ENCODE measurements at regions not wholly inside any gene's neighbourhood (a gene's known extent, or its start where the extent isn't known, plus 50 kb on each side); places are given as distances from the start of the nearest gene placed in this dataset.
A peak's percentile ranks its signal among the peaks of the same experiment; 100 is the strongest.

- no peak for DNase-seq
These were observed 88.7 kb upstream of the TNFSF11 start for GRCh38 chr13:42485272-42485671.

- peak; percentile 21 for DNase-seq
These were observed 87.2 kb upstream of the TNFSF11 start for GRCh38 chr13:42486711-42487198.

- no peak for DNase-seq
These were observed 86.7 kb upstream of the TNFSF11 start for GRCh38 chr13:42487221-42487620.

GRCh38 chr13:42490676-42491075, 83.3 kb upstream of the TNFSF11 start:
- DNase-seq, result no peak

GRCh38 chr13:42492372-42492920, 81.5 kb upstream of the TNFSF11 start:
- DNase-seq, result no peak

GRCh38 chr13:42494157-42494556, 79.8 kb upstream of the TNFSF11 start:
- DNase-seq, result peak; percentile 75

- DNase-seq, result peak; percentile 73
These were observed 78.7 kb upstream of the TNFSF11 start for GRCh38 chr13:42495255-42495654.

GRCh38 chr13:42495751-42496150, 78.2 kb upstream of the TNFSF11 start:
- peak; percentile 74 for DNase-seq

GRCh38 chr13:42496926-42497554, 76.9 kb upstream of the TNFSF11 start:
- peak; percentile 86 for DNase-seq

GRCh38 chr13:42497798-42498197, 76.2 kb upstream of the TNFSF11 start:
- peak; percentile 91 for DNase-seq

- DNase-seq, result peak; percentile 21
These were observed 75.4 kb upstream of the TNFSF11 start for GRCh38 chr13:42498521-42498920.
